Activated naive CD4-positive, alpha-beta T cell treated with anti-CD3 and anti-CD28 coated beads for 36 hours (primary cell): ENCODE measurements at regions not wholly inside any gene's neighbourhood (a gene's known extent, or its start where the extent isn't known, plus 50 kb on each side); places are given as distances from the start of the nearest gene placed in this dataset.

Source experiments
- CTCF ChIA-PET: fragments of 350-600 bp; sonication (Branson Sonifier 250); formaldehyde crosslinking; loops from one replicate; lab custom pipeline; 2021; ENCODE audit warnings: antibody characterized with exemption; lab: Charles Lee
- DNase-seq: peaks from one replicate; pipeline ENCODE4 v3.0.0-alpha.2; 2020
- H3K27ac Mint-ChIP-seq: one replicate; pipeline ENCODE4 v1.8.0; 2021; ENCODE audit warnings: mild to moderate bottlenecking, mixed read lengths
- H3K27me3 Mint-ChIP-seq: one replicate; pipeline ENCODE4 v1.8.0; 2021; ENCODE audit warnings: low read depth, mixed read lengths
- H3K36me3 Mint-ChIP-seq: one replicate; pipeline ENCODE4 v1.8.0; 2021; ENCODE audit warnings: low read depth, mixed read lengths
- H3K4me1 Mint-ChIP-seq: one replicate; pipeline ENCODE4 v1.8.0; 2021; ENCODE audit warnings: low read depth, mixed read lengths
- H3K4me3 Mint-ChIP-seq: one replicate; pipeline ENCODE4 v1.8.0; 2021; ENCODE audit warnings: mild to moderate bottlenecking, moderate library complexity, mixed read lengths
- H3K9me3 Mint-ChIP-seq: one replicate; pipeline ENCODE4 v1.8.0; 2021; ENCODE audit warnings: mixed read lengths
- intact Hi-C: fragments of 100-400 bp; cut with micrococcal nuclease; formaldehyde crosslinking; loops from one replicate; pipeline ENCODE4 v1.15.1; 2023

GRCh38 chr12:58470266-58471010 lies 449.9 kb downstream of the LRIG3 start:
- H3K27me3 Mint-ChIP-seq, result no peaks in the 10 kb centered on the region
- no peak overlapping the region for H3K4me3 Mint-ChIP-seq
- CTCF ChIA-PET, result no interaction called here
- intact Hi-C loops, result no loop called here
- no peaks in the 10 kb centered on the region for H3K4me1 Mint-ChIP-seq
- H3K27ac Mint-ChIP-seq, result no peak overlapping the region
- H3K36me3 Mint-ChIP-seq, result no peaks in the 10 kb centered on the region
- peaks cover 7% of the 10 kb centered on the region for H3K9me3 Mint-ChIP-seq
- DNase-seq, result no peak

GRCh38 chr12:58479401-58479800 lies 440.9 kb downstream of the LRIG3 start:
- intact Hi-C loops, result no loop called here
- no peak for DNase-seq
- CTCF ChIA-PET, result no interaction called here
- Mint-ChIP-seq H3K4me1 (no peaks in the 10 kb centered on the region), H3K27ac (no peak overlapping the region), H3K9me3 (peaks cover 3% of the 10 kb centered on the region), H3K27me3 (no peaks in the 10 kb centered on the region), H3K4me3 (no peak overlapping the region), H3K36me3 (no peaks in the 10 kb centered on the region)

- intact Hi-C loops, result no loop called here
- Mint-ChIP-seq H3K4me3 (no peak overlapping the region), H3K27me3 (no peaks in the 10 kb centered on the region), H3K27ac (no peak overlapping the region), H3K36me3 (no peaks in the 10 kb centered on the region), H3K9me3 (no peaks in the 10 kb centered on the region), H3K4me1 (no peaks in the 10 kb centered on the region)
- no peak for DNase-seq
- CTCF ChIA-PET, result no interaction called here
These were observed 438.5 kb downstream of the LRIG3 start for GRCh38 chr12:58481811-58482210.

- Mint-ChIP-seq H3K27me3 (no peaks in the 10 kb centered on the region), H3K4me3 (no peak overlapping the region), H3K9me3 (no peaks in the 10 kb centered on the region), H3K4me1 (no peaks in the 10 kb centered on the region), H3K36me3 (no peaks in the 10 kb centered on the region), H3K27ac (no peak overlapping the region)
- CTCF ChIA-PET, result no interaction called here
- intact Hi-C loops, result no loop called here
- no peak for DNase-seq
These were observed 433.0 kb downstream of the LRIG3 start for GRCh38 chr12:58487255-58487654.

GRCh38 chr12:58487678-58488161 lies 432.6 kb downstream of the LRIG3 start:
- Mint-ChIP-seq H3K9me3 (no peaks in the 10 kb centered on the region), H3K27ac (no peak overlapping the region), H3K4me3 (no peak overlapping the region), H3K4me1 (no peaks in the 10 kb centered on the region), H3K27me3 (no peaks in the 10 kb centered on the region), H3K36me3 (no peaks in the 10 kb centered on the region)
- intact Hi-C loops, result no loop called here
- no peak for DNase-seq
- CTCF ChIA-PET, result no interaction called here

GRCh38 chr12:58489394-58489793 lies 430.9 kb downstream of the LRIG3 start:
- H3K36me3 Mint-ChIP-seq, result no peaks in the 10 kb centered on the region
- H3K4me1 Mint-ChIP-seq, result no peaks in the 10 kb centered on the region
- no peaks in the 10 kb centered on the region for H3K27me3 Mint-ChIP-seq
- CTCF ChIA-PET, result no interaction called here
- H3K27ac Mint-ChIP-seq, result no peak overlapping the region
- H3K9me3 Mint-ChIP-seq, result no peaks in the 10 kb centered on the region
- DNase-seq, result no peak
- H3K4me3 Mint-ChIP-seq, result no peak overlapping the region
- intact Hi-C loops, result no loop called here

GRCh38 chr12:58491306-58491705 lies 429.0 kb downstream of the LRIG3 start:
- Mint-ChIP-seq H3K36me3 (no peaks in the 10 kb centered on the region), H3K4me3 (no peak overlapping the region), H3K27me3 (no peaks in the 10 kb centered on the region), H3K9me3 (no peaks in the 10 kb centered on the region), H3K4me1 (no peaks in the 10 kb centered on the region), H3K27ac (no peak overlapping the region)
- DNase-seq, result no peak
- intact Hi-C loops, result no loop called here
- CTCF ChIA-PET, result no interaction called here

- no peak overlapping the region for H3K4me3 Mint-ChIP-seq
- no peaks in the 10 kb centered on the region for H3K9me3 Mint-ChIP-seq
- H3K27me3 Mint-ChIP-seq, result peaks cover 2% of the 10 kb centered on the region
- intact Hi-C loops, result no loop called here
- H3K36me3 Mint-ChIP-seq, result no peaks in the 10 kb centered on the region
- no peak overlapping the region for H3K27ac Mint-ChIP-seq
- CTCF ChIA-PET, result no interaction called here
- no peaks in the 10 kb centered on the region for H3K4me1 Mint-ChIP-seq
- DNase-seq, result no peak
These were observed 423.7 kb downstream of the LRIG3 start for GRCh38 chr12:58496411-58497190.

- CTCF ChIA-PET, result no interaction called here
- H3K27me3 Mint-ChIP-seq, result peaks cover 2% of the 10 kb centered on the region
- no peaks in the 10 kb centered on the region for H3K9me3 Mint-ChIP-seq
- no peak overlapping the region for H3K27ac Mint-ChIP-seq
- no peaks in the 10 kb centered on the region for H3K4me1 Mint-ChIP-seq
- H3K36me3 Mint-ChIP-seq, result no peaks in the 10 kb centered on the region
- DNase-seq, result no peak
- no peak overlapping the region for H3K4me3 Mint-ChIP-seq
- intact Hi-C loops, result no loop called here
These were observed 419.9 kb downstream of the LRIG3 start for GRCh38 chr12:58500399-58500798.

GRCh38 chr12:58502226-58502625 lies 418.1 kb downstream of the LRIG3 start:
- no peak overlapping the region for H3K27ac Mint-ChIP-seq
- no peaks in the 10 kb centered on the region for H3K36me3 Mint-ChIP-seq
- intact Hi-C loops, result no loop called here
- peaks cover 2% of the 10 kb centered on the region for H3K27me3 Mint-ChIP-seq
- DNase-seq, result no peak
- CTCF ChIA-PET, result no interaction called here
- no peaks in the 10 kb centered on the region for H3K9me3 Mint-ChIP-seq
- H3K4me1 Mint-ChIP-seq, result no peaks in the 10 kb centered on the region
- no peak overlapping the region for H3K4me3 Mint-ChIP-seq

GRCh38 chr12:58502841-58503240 lies 417.5 kb downstream of the LRIG3 start:
- no peak overlapping the region for H3K27ac Mint-ChIP-seq
- no peak overlapping the region for H3K4me3 Mint-ChIP-seq
- CTCF ChIA-PET, result interaction anchor here (0.8 kb wide), 1 partner anchor 9 kb away, joined by 3 read pairs; no protein-coding TSS in a partner anchor
- peaks cover 2% of the 10 kb centered on the region for H3K27me3 Mint-ChIP-seq
- H3K36me3 Mint-ChIP-seq, result no peaks in the 10 kb centered on the region
- no peaks in the 10 kb centered on the region for H3K9me3 Mint-ChIP-seq
- DNase-seq, result no peak
- no peaks in the 10 kb centered on the region for H3K4me1 Mint-ChIP-seq
- intact Hi-C loops, result no loop called here

GRCh38 chr12:58503731-58504130 lies 416.6 kb downstream of the LRIG3 start:
- H3K9me3 Mint-ChIP-seq, result no peaks in the 10 kb centered on the region
- peaks cover 2% of the 10 kb centered on the region for H3K27me3 Mint-ChIP-seq
- no peaks in the 10 kb centered on the region for H3K36me3 Mint-ChIP-seq
- CTCF ChIA-PET, result no interaction called here
- no peaks in the 10 kb centered on the region for H3K4me1 Mint-ChIP-seq
- DNase-seq, result no peak
- H3K4me3 Mint-ChIP-seq, result no peak overlapping the region
- intact Hi-C loops, result no loop called here
- no peak overlapping the region for H3K27ac Mint-ChIP-seq
